Liver (tissue), 8 donors: ENCODE measurements at regions not wholly inside any gene's neighbourhood (a gene's known extent, or its start where the extent isn't known, plus 50 kb on each side); places are given as distances from the start of the nearest gene placed in this dataset.

Experiments
- DNase-seq: peaks from one replicate; pipeline ENCODE4 v3.0.0-alpha.2; 2017; ENCODE audit warnings: low spot score
- H3K27ac ChIP-seq, 2 donors: one replicate each; pipeline ENCODE4 v1.7.0; 2013; ENCODE audit warnings: inconsistent platforms in 2 of 2, low read length in 2 of 2, control low read depth in 1 of 2, low read depth in 1 of 2, mild to moderate bottlenecking in 1 of 2
- H3K27me3 ChIP-seq, 4 donors: one replicate each; pipeline versions ENCODE4 v1.6.1 to v1.7.0; 2013; ENCODE audit warnings: low read length in 3 of 4, inconsistent platforms in 1 of 4, mild to moderate bottlenecking in 1 of 4, moderate library complexity in 1 of 4; ENCODE audit not compliant: control insufficient read depth in 4 of 4, insufficient read depth in 4 of 4
- H3K36me3 ChIP-seq, 4 donors: one replicate each; pipeline versions ENCODE4 v1.6.1 to v1.7.0; 2013; ENCODE audit warnings: low read length in 3 of 4, mild to moderate bottlenecking in 3 of 4, low read depth in 1 of 4, moderate library complexity in 1 of 4; ENCODE audit not compliant: control insufficient read depth in 4 of 4, insufficient read depth in 3 of 4
- H3K4me1 ChIP-seq, 4 donors: one replicate each; pipeline versions ENCODE4 v1.6.1 to v1.7.0; 2013; ENCODE audit warnings: low read length in 3 of 4, mild to moderate bottlenecking in 3 of 4, moderate library complexity in 1 of 4; ENCODE audit not compliant: control insufficient read depth in 4 of 4, insufficient read depth in 4 of 4
- H3K4me3 ChIP-seq, 3 donors: one replicate each; pipeline versions ENCODE4 v1.6.1 to v1.7.0; 2013; ENCODE audit warnings: low read length in 3 of 3, control low read depth in 1 of 3, low read depth in 1 of 3, mild to moderate bottlenecking in 1 of 3
- H3K9ac ChIP-seq, 2 donors: one replicate each; pipeline ENCODE4 v1.7.0; 2013; ENCODE audit warnings: low read length in 2 of 2, mild to moderate bottlenecking in 2 of 2, moderate library complexity in 2 of 2, control low read depth in 1 of 2, low read depth in 1 of 2
- H3K9me3 ChIP-seq, 4 donors: one replicate each; pipeline versions ENCODE4 v1.6.1 to v1.7.0; 2013; ENCODE audit warnings: low read length in 3 of 4; ENCODE audit not compliant: control insufficient read depth in 4 of 4
- ATF3 ChIP-seq: IDR thresholded peaks from 2 replicates; pipeline ENCODE4 v1.6.1; 2016; ENCODE audit warnings: antibody characterized with exemption
- CTCF ChIP-seq: fragments of 150-350 bp; IDR thresholded peaks from 2 replicates; pipeline ENCODE4 v1.5.1; 2017; ENCODE audit warnings: improper control_type of control experiment, low read depth, low read length; ENCODE audit not compliant: missing input control
- EGR1 ChIP-seq, 2 donors: IDR thresholded peaks; 2 replicates each; pipeline ENCODE4 v1.6.1; 2016 to 2018; ENCODE audit warnings: antibody characterized with exemption in 2 of 2, low read depth in 2 of 2
- FOXA2 ChIP-seq: IDR thresholded peaks from 2 replicates; pipeline ENCODE4 v1.6.1; 2016; ENCODE audit warnings: antibody characterized with exemption
- GABPA ChIP-seq, 2 donors: IDR thresholded peaks in 1 of 2; conservative IDR thresholded peaks in 1 of 2; 2 replicates each; pipeline ENCODE4 v1.6.1; 2016; ENCODE audit warnings: antibody characterized with exemption in 2 of 2, mild to moderate bottlenecking in 1 of 2, moderate library complexity in 1 of 2
- HNF4A ChIP-seq, 2 donors: conservative IDR thresholded peaks; 2 replicates each; pipeline ENCODE4 v1.6.1; 2016; ENCODE audit warnings: antibody characterized with exemption in 2 of 2, mild to moderate bottlenecking in 2 of 2
- HNF4G ChIP-seq: IDR thresholded peaks from 2 replicates; pipeline ENCODE4 v1.6.1; 2016; ENCODE audit warnings: antibody characterized with exemption
- JUND ChIP-seq, 2 donors: IDR thresholded peaks; 2 replicates each; pipeline ENCODE4 v1.6.1; 2016; ENCODE audit warnings: antibody characterized with exemption in 2 of 2
- MAX ChIP-seq: IDR thresholded peaks from 2 replicates; pipeline ENCODE4 v1.6.1; 2016; ENCODE audit warnings: antibody characterized with exemption
- NR2F2 ChIP-seq: IDR thresholded peaks from 2 replicates; pipeline ENCODE4 v1.6.1; 2016; ENCODE audit warnings: antibody characterized with exemption
- RAD21 ChIP-seq, 2 donors: IDR thresholded peaks; 2 replicates each; pipeline ENCODE4 v1.6.1; 2016; ENCODE audit warnings: antibody characterized with exemption in 2 of 2, mild to moderate bottlenecking in 2 of 2
- REST ChIP-seq: IDR thresholded peaks from 2 replicates; pipeline ENCODE4 v1.6.1; 2016; ENCODE audit warnings: antibody characterized with exemption, mild to moderate bottlenecking
- RXRA ChIP-seq, 2 donors: IDR thresholded peaks; 2 replicates each; pipeline ENCODE4 v1.6.1; 2017 to 2018; ENCODE audit warnings: antibody characterized with exemption in 2 of 2, mild to moderate bottlenecking in 1 of 2
- SP1 ChIP-seq: IDR thresholded peaks from 2 replicates; pipeline ENCODE4 v1.6.1; 2018; ENCODE audit warnings: antibody characterized with exemption, mild to moderate bottlenecking
- TAF1 ChIP-seq: conservative IDR thresholded peaks from 2 replicates; pipeline ENCODE4 v1.6.1; 2016; ENCODE audit warnings: antibody characterized with exemption, mild to moderate bottlenecking
- YY1 ChIP-seq: IDR thresholded peaks from 2 replicates; pipeline ENCODE4 v1.6.1; 2016; ENCODE audit warnings: antibody characterized with exemption, mild to moderate bottlenecking
- ZBTB33 ChIP-seq: IDR thresholded peaks from 2 replicates; pipeline ENCODE4 v1.6.1; 2016; ENCODE audit warnings: antibody characterized with exemption
- WGBS: extraction: QIAGEN DNeasy Blood & Tissue Kit; methylation state at CpG from one replicate; pipeline ENCODE4 v1.1.7; 2013; 5-methylcytosine and 5-hydroxymethylcytosine counted together
- donor health status: healthy.
- donor health status: healthy.
- donor health status: healthy.
- donor health status: healthy.
- donor health status: healthy.

GRCh38 chr10:116796910-116797513 lies 52.3 kb upstream of the ENO4 start:
- DNase-seq = peak; percentile 80
- Histone ChIP-seq H3K27me3 (no peaks in the 10 kb centered on the region), H3K9ac (no peak overlapping the region), H3K4me3 (no peak overlapping the region), H3K36me3 (no peaks in the 10 kb centered on the region), H3K27ac (no peak overlapping the region), H3K9me3 (no peaks in the 10 kb centered on the region), H3K4me1 (no peaks in the 10 kb centered on the region)
- WGBS = 25% methylated on average over 9 of the region's 9 CpGs
- TF ChIP-seq RAD21 (IDR thresholded peaks at IDR 0.05) (peak; percentile 95), CTCF (peak; percentile 93), TAF1 (no peak)

- 85% methylated on average over 6 of the region's 6 CpGs for WGBS
- no peak overlapping the region for H3K4me3 ChIP-seq
- H3K4me1 ChIP-seq = no peaks in the 10 kb centered on the region
- no peak for TF ChIP-seq REST
- no peak for TF ChIP-seq GABPA (IDR thresholded peaks at IDR 0.05 in 1 of 2, conservative IDR thresholded peaks at IDR 0.05 in 1 of 2)
- TF ChIP-seq EGR1 (IDR thresholded peaks at IDR 0.05; ENCODE audit: low read depth in 2 of 2) = no peak
- no peak for TF ChIP-seq YY1
- TF ChIP-seq RAD21 (IDR thresholded peaks at IDR 0.05) = no peak
- TF ChIP-seq HNF4G = no peak
- no peak for TF ChIP-seq NR2F2
- TF ChIP-seq RXRA (IDR thresholded peaks at IDR 0.05) = no peak
- TF ChIP-seq HNF4A (conservative IDR thresholded peaks at IDR 0.05) = no peak
- no peak for TF ChIP-seq TAF1
- TF ChIP-seq SP1 = no peak
- TF ChIP-seq MAX = no peak
- TF ChIP-seq ATF3 = no peak
- TF ChIP-seq ZBTB33 = no peak
- no peak for TF ChIP-seq JUND (IDR thresholded peaks at IDR 0.05)
- no peak for TF ChIP-seq FOXA2
- TF ChIP-seq CTCF = no peak
- no peak for DNase-seq
- no peak overlapping the region for H3K9ac ChIP-seq
- H3K36me3 ChIP-seq = no peaks in the 10 kb centered on the region
- H3K27me3 ChIP-seq = no peaks in the 10 kb centered on the region
- no peak overlapping the region for H3K27ac ChIP-seq
- no peaks in the 10 kb centered on the region for H3K9me3 ChIP-seq
Measured at GRCh38 chr10:116798859-116799258, 50.4 kb upstream of the ENO4 start.
